Natural killer cell treated with Interleukin-12 subunit alpha and Interleukin-12 subunit beta and Interleukin-15 and Interleukin-18, amount 100 ng/mL, for 72 hours (primary cell): ENCODE measurements at regions not wholly inside any gene's neighbourhood (a gene's known extent, or its start where the extent isn't known, plus 50 kb on each side); places are given as distances from the start of the nearest gene placed in this dataset.

ENCODE experiments used
- ATAC-seq, 2 donors: fragments of 150-1000 bp; cut with Tn5 transposase in 1 of 2; sonication (Bioruptor Pico), chemical (Tn5 transposase) in 1 of 2; 2 replicates each; pipeline ENCODE4 v1.10.0; 2021
- DNase-seq: peaks from one replicate; pipeline ENCODE4 v3.0.0; 2022; ENCODE audit warnings: low spot score
- H3K27ac Mint-ChIP-seq, 2 donors: 1 replicate in 1 of 2; 2 replicates in 1 of 2; pipeline ENCODE4 v1.8.0; 2022; ENCODE audit warnings: mixed read lengths in 2 of 2, mild to moderate bottlenecking in 1 of 2, moderate library complexity in 1 of 2
- H3K27me3 Mint-ChIP-seq, 2 donors: 1 replicate in 1 of 2; 2 replicates in 1 of 2; pipeline ENCODE4 v1.8.0; 2022; ENCODE audit warnings: mixed read lengths in 2 of 2
- H3K36me3 Mint-ChIP-seq: one replicate; pipeline ENCODE4 v1.8.0; 2022; ENCODE audit warnings: mixed read lengths
- H3K4me1 Mint-ChIP-seq, 2 donors: 1 replicate in 1 of 2; 2 replicates in 1 of 2; pipeline ENCODE4 v1.8.0; 2022; ENCODE audit warnings: low read depth in 2 of 2, mixed read lengths in 2 of 2, mild to moderate bottlenecking in 1 of 2
- H3K4me3 Mint-ChIP-seq: one replicate; pipeline ENCODE4 v1.8.0; 2022; ENCODE audit warnings: mixed read lengths
- H3K9me3 Mint-ChIP-seq: 2 replicates; pipeline ENCODE4 v1.8.0; 2022; ENCODE audit warnings: mixed read lengths

DNA sequence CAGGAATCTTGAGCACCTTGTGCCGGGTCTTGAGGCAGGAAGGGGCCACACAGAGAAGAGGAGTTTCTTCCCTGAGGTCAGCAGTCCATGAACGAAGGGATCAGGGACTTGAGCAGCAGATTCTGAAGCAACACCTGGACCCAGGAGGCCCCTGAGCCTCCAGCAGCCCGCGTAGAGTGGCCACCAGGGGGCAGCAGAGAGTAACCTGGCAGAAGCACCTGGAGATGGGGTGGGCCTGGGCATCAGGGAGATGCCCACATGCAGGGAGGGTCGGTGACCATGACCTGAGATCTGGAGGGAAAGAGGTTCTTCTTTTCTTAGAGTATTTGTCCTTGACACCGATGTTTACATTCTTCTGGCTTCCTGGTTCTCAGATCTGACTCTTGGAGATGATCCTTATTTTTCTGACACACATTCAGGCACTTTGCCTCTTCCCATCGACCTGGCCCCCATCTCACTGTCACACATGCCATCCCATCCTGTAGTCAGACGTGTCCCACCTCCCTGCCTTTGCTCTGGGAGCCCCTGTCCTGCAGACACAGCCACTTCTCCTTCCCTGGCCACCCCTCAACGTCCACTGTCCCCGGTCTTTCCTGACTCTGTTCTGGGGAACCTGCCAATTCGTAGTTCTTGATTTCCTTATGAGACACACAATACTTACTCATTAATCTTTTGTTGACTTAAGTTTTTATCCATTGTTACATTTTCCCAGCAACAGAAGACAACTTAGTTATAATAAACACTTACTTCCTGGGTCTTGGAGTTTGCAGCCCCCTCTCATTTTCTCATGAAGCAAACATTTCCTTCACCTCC lies 66.5 kb downstream of the GGTLC2 start:
- Mint-ChIP-seq H3K4me1 (peaks cover 8 to 13% of the 10 kb centered on the region in 2 donors), H3K36me3 (no peaks in the 10 kb centered on the region), H3K9me3 (no peaks in the 10 kb centered on the region), H3K4me3 (no peak overlapping the region), H3K27me3 (no peaks in the 10 kb centered on the region), H3K27ac (peak overlapping the region in 1 of 2 donors; percentile 31)
- peak; percentile 51 to 73 for ATAC-seq
- peak; percentile 82 for DNase-seq

DNA sequence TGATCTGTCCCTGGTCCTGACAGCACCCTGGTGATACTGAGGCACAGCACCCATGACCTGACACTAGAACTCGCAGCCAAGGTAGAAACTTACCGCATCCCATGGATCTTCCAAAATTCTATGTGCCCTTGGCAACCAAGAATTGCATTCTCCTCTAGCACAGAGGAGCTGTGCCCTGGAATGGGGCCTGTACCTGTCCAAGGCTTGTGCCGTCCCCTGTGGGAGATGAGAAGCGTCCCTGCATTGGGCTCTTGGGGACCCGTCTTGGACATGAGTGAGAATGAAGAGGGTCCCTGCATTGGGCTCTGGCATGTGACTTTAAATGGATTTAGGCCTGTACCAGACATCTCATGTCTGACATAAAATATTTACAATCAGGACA lies 67.1 kb downstream of the GGTLC2 start:
- H3K4me1 Mint-ChIP-seq = peaks cover 8 to 13% of the 10 kb centered on the region in 2 donors
- no peaks in the 10 kb centered on the region for H3K36me3 Mint-ChIP-seq
- peak overlapping the region in 1 of 2 donors; percentile 31 for H3K27ac Mint-ChIP-seq
- H3K4me3 Mint-ChIP-seq = no peak overlapping the region
- no peaks in the 10 kb centered on the region for H3K27me3 Mint-ChIP-seq
- DNase-seq = no peak
- H3K9me3 Mint-ChIP-seq = no peaks in the 10 kb centered on the region
- no peak for ATAC-seq

DNA sequence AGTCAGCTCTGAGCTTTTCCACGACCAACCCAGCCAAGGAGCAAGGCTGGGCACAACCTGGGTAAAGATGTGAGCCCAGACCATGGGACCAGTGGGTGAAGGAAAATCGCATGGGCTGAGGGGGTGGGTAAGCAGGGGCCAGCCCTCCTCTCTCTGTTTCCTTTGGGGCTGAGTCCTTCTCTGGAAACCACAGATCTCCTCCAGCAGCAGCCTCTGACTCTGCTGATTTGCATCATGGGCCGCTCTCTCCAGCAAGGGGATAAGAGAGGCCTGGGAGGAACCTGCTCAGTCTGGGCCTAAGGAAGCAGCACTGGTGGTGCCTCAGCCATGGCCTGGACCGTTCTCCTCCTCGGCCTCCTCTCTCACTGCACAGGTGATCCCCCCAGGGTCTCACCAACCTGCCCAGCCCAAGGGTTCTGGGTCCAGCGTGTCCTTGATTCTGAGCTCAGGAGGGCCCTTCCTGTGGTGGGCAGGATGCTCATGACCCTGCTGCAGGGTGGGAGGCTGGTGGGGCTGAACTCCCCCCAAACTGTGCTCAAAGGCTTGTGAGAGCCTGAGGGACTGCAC lies 67.8 kb downstream of the GGTLC2 start:
- no peak for DNase-seq
- ATAC-seq = no peak
- H3K4me1 Mint-ChIP-seq = peaks cover 8 to 17% of the 10 kb centered on the region in 2 donors
- H3K9me3 Mint-ChIP-seq = no peaks in the 10 kb centered on the region
- H3K4me3 Mint-ChIP-seq = no peak overlapping the region
- no peaks in the 10 kb centered on the region for H3K36me3 Mint-ChIP-seq
- H3K27ac Mint-ChIP-seq = no peak overlapping the region
- no peaks in the 10 kb centered on the region for H3K27me3 Mint-ChIP-seq

GRCh38 chr22:22712666-22713365 lies 68.4 kb downstream of the GGTLC2 start:
- Mint-ChIP-seq H3K27me3 (no peaks in the 10 kb centered on the region), H3K4me3 (no peak overlapping the region), H3K27ac (no peak overlapping the region), H3K9me3 (no peaks in the 10 kb centered on the region), H3K4me1 (peaks cover 14 to 23% of the 10 kb centered on the region in 2 donors), H3K36me3 (no peaks in the 10 kb centered on the region)
- ATAC-seq (no peak), DNase-seq (no peak)

DNA sequence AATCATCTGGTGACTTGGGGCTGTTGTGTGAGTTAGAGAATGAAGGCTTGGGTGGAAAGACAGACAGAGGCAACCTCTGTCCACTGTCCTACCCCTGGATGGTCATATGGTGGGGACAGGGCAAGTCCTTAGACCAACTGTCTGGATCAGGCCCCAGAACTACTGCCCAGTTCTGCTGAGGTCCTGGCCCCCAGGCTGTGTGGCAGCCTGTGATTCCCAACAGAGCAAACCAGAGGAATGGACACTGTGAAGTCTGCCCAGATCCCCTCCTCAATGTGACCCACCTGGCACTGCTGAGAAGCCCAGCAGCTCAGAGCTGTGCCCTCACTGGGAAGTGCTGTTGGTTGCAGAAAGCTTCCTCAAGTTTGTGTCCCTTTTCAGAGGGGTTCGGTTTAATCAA lies 69.0 kb downstream of the GGTLC2 start:
- DNase-seq (no peak), ATAC-seq (no peak)
- Mint-ChIP-seq H3K4me3 (no peak overlapping the region), H3K4me1 (peaks cover 17 to 26% of the 10 kb centered on the region in 2 donors), H3K27ac (no peak overlapping the region), H3K9me3 (no peaks in the 10 kb centered on the region), H3K27me3 (no peaks in the 10 kb centered on the region), H3K36me3 (no peaks in the 10 kb centered on the region)

GRCh38 chr22:22714600-22715335 lies 70.4 kb downstream of the GGTLC2 start:
- no peaks in the 10 kb centered on the region for H3K27me3 Mint-ChIP-seq
- no peak overlapping the region for H3K27ac Mint-ChIP-seq
- DNase-seq (no peak), ATAC-seq (no peak)
- H3K4me1 Mint-ChIP-seq = peaks cover 22 to 30% of the 10 kb centered on the region in 2 donors
- H3K36me3 Mint-ChIP-seq = no peaks in the 10 kb centered on the region
- no peak overlapping the region for H3K4me3 Mint-ChIP-seq
- no peaks in the 10 kb centered on the region for H3K9me3 Mint-ChIP-seq

- ATAC-seq (no peak), DNase-seq (no peak)
- Mint-ChIP-seq H3K36me3 (no peaks in the 10 kb centered on the region), H3K27me3 (no peaks in the 10 kb centered on the region), H3K4me1 (peaks cover 33 to 43% of the 10 kb centered on the region in 2 donors), H3K9me3 (no peaks in the 10 kb centered on the region), H3K4me3 (no peak overlapping the region), H3K27ac (no peak overlapping the region)
Measured at GRCh38 chr22:22716136-22716665, 71.8 kb downstream of the GGTLC2 start.

- ATAC-seq = no peak
- Mint-ChIP-seq H3K9me3 (no peaks in the 10 kb centered on the region), H3K4me3 (no peak overlapping the region), H3K4me1 (peaks cover 46 to 49% of the 10 kb centered on the region in 2 donors), H3K27me3 (no peaks in the 10 kb centered on the region), H3K27ac (peak overlapping the region; percentile 46 to 69), H3K36me3 (no peaks in the 10 kb centered on the region)
- no peak for DNase-seq
Measured at GRCh38 chr22:22717664-22718063, 73.2 kb downstream of the GGTLC2 start.

- Mint-ChIP-seq H3K27ac (peak overlapping the region; percentile 79 to 83), H3K4me1 (peaks cover 41 to 44% of the 10 kb centered on the region in 2 donors), H3K4me3 (peak overlapping the region; percentile 51)
Measured at GRCh38 chr22:22720201-22720723, 75.8 kb downstream of the GGTLC2 start.

GRCh38 chr22:22720724-22721261 lies 76.4 kb downstream of the GGTLC2 start:
- Mint-ChIP-seq H3K4me1 (peaks cover 41 to 44% of the 10 kb centered on the region in 2 donors), H3K4me3 (peak overlapping the region; percentile 51), H3K27ac (peak overlapping the region; percentile 79 to 83), H3K27me3 (no peaks in the 10 kb centered on the region), H3K9me3 (no peaks in the 10 kb centered on the region), H3K36me3 (no peaks in the 10 kb centered on the region)
- DNase-seq = no peak
- peak; percentile 83 to 86 for ATAC-seq

More at GRCh38 chr22:22720201-22720723, 75.8 kb downstream of the GGTLC2 start:
- H3K9me3 Mint-ChIP-seq = no peaks in the 10 kb centered on the region
- H3K36me3 Mint-ChIP-seq = no peaks in the 10 kb centered on the region
- ATAC-seq (peak; percentile 77 to 84), DNase-seq (no peak)
- H3K27me3 Mint-ChIP-seq = no peaks in the 10 kb centered on the region

GRCh38 chr22:22721681-22722354 lies 77.4 kb downstream of the GGTLC2 start:
- peak overlapping the region; percentile 51 for H3K4me3 Mint-ChIP-seq

DNA sequence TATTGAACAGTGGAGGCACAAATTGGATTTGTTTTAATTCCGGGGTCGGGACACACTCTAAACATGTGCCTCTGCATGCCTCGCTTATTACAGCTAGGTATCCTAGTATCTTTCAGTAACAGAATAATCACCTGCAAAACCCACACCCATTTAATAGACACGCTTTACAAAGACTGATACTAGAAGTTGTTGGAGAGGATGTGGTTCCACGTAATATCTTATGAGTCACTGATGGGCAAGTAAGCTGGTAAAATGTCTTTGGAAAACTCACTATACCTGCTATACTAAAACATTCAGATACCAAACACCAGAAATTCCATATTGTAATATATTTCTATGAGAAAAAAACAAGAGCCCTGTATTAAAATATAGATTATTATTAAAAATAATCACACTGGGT lies 84.0 kb downstream of the GGTLC2 start:
- Mint-ChIP-seq H3K4me3 (no peak overlapping the region), H3K27ac (no peak overlapping the region)

More at GRCh38 chr22:22721681-22722354, 77.4 kb downstream of the GGTLC2 start:
- H3K9me3 Mint-ChIP-seq = no peaks in the 10 kb centered on the region
- peaks cover 41 to 45% of the 10 kb centered on the region in 2 donors for H3K4me1 Mint-ChIP-seq
- no peaks in the 10 kb centered on the region for H3K27me3 Mint-ChIP-seq
- H3K27ac Mint-ChIP-seq = peak overlapping the region; percentile 79 to 83
- H3K36me3 Mint-ChIP-seq = no peaks in the 10 kb centered on the region
- ATAC-seq = peak; percentile 76 to 89
- DNase-seq = peak; percentile 89

More for the DNA sequence above, 84.0 kb downstream of the GGTLC2 start:
- Mint-ChIP-seq H3K27me3 (no peaks in the 10 kb centered on the region), H3K9me3 (no peaks in the 10 kb centered on the region), H3K36me3 (no peaks in the 10 kb centered on the region), H3K4me1 (peaks cover 32 to 41% of the 10 kb centered on the region in 2 donors)
- DNase-seq (no peak), ATAC-seq (no peak)
